Testis (tissue), 2 donors: ENCODE measurements at regions not wholly inside any gene's neighbourhood (a gene's known extent, or its start where the extent isn't known, plus 50 kb on each side); places are given as distances from the start of the nearest gene placed in this dataset.

ENCODE experiments used
- POLR2A ChIP-seq: fragments of 450-650 bp; IDR thresholded peaks from one replicate; pipeline ENCODE4 v1.6.1; 2017; ENCODE audit warnings: antibody characterized with exemption, mild to moderate bottlenecking, moderate library complexity
- TF ChIP-seq, protein P1 (sequence below), 3 experiments: fragments of 450-650 bp in 2 of 3; fragments of 200-600 bp in 1 of 3; sonication (generic) in 1 of 3; IDR thresholded peaks; one replicate each; pipeline ENCODE4 v1.5.1; 2016 to 2019; ENCODE audit warnings: antibody characterized with exemption in 3 of 3, mild to moderate bottlenecking in 2 of 3, moderate library complexity in 1 of 3

DNA sequence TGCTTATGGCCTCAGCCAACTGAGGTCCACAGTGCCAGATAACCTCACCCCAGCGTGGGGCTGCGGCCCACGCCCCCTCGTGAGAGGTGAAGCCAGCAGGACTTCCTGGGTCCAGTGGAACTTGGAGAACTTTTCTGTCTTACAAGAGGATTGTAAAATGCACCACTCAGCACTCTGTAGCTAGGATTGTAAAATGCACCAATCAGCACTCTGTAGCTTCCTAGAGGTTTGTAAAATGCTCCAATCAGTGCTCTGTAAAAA is 109.1 kb downstream of the AKAP11 start:
- TF ChIP-seq, protein P1, sequence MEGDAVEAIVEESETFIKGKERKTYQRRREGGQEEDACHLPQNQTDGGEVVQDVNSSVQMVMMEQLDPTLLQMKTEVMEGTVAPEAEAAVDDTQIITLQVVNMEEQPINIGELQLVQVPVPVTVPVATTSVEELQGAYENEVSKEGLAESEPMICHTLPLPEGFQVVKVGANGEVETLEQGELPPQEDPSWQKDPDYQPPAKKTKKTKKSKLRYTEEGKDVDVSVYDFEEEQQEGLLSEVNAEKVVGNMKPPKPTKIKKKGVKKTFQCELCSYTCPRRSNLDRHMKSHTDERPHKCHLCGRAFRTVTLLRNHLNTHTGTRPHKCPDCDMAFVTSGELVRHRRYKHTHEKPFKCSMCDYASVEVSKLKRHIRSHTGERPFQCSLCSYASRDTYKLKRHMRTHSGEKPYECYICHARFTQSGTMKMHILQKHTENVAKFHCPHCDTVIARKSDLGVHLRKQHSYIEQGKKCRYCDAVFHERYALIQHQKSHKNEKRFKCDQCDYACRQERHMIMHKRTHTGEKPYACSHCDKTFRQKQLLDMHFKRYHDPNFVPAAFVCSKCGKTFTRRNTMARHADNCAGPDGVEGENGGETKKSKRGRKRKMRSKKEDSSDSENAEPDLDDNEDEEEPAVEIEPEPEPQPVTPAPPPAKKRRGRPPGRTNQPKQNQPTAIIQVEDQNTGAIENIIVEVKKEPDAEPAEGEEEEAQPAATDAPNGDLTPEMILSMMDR (IDR thresholded peaks at IDR 0.05): no peak
- no peak for TF ChIP-seq POLR2A
